ENCODE measurements at regions not wholly inside any gene's neighbourhood (a gene's known extent, or its start where the extent isn't known, plus 50 kb on each side); places are given as distances from the start of the nearest gene placed in this dataset.

DNA sequence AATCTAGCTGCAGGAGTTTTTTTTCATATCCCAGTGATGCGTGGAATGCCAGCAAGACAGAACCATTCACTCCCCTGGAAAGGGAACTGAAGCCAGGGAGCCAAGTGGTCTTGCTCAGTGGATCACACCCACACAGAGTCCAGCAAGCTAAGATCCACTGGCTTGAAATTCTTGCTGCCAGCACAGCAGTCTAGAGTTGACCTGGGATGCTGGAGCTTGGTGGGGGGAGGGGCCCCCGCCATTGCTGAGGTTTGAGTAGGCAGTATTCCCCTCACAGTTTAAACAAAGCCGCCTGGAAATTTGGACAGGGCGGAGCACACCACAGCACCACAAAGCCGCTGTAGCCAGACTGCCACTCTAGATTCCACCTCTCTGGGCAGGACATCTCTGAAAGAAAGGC, 86.9 kb upstream of the STXBP6 start:
- TF ChIP-seq, protein P1, sequence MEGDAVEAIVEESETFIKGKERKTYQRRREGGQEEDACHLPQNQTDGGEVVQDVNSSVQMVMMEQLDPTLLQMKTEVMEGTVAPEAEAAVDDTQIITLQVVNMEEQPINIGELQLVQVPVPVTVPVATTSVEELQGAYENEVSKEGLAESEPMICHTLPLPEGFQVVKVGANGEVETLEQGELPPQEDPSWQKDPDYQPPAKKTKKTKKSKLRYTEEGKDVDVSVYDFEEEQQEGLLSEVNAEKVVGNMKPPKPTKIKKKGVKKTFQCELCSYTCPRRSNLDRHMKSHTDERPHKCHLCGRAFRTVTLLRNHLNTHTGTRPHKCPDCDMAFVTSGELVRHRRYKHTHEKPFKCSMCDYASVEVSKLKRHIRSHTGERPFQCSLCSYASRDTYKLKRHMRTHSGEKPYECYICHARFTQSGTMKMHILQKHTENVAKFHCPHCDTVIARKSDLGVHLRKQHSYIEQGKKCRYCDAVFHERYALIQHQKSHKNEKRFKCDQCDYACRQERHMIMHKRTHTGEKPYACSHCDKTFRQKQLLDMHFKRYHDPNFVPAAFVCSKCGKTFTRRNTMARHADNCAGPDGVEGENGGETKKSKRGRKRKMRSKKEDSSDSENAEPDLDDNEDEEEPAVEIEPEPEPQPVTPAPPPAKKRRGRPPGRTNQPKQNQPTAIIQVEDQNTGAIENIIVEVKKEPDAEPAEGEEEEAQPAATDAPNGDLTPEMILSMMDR (IDR thresholded peaks at IDR 0.05; ENCODE audit: insufficient read depth, low read length): no peak
- DNase-seq (ENCODE audit: low read depth): no peak
- no peak overlapping the region for H3K4me3 ChIP-seq (ENCODE audit: low read depth, low read length)

DNA sequence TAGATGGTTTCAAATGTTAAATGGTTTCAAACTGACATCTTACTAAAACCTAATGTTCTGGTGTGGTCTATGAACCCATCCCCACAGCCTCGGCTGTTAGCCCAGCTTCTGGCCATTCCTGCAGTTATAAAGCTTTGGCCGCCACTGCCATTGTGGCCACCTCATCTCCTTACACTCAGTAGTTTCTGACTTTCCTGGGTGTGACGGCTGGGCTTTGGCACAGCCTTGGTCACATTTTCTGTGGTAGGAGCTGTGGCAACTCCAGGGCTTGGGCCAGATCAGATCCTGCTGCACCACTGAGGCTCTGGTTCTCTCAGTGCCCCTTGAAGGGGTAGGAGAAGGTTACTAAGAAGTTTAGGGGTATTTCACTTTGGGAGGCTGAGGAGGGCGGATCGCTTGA, 84.2 kb upstream of the STXBP6 start:
- no peak for DNase-seq (ENCODE audit: low read depth)
- H3K4me3 ChIP-seq (ENCODE audit: low read depth, low read length): no peak overlapping the region
- TF ChIP-seq, protein P1 (IDR thresholded peaks at IDR 0.05; ENCODE audit: insufficient read depth, low read length): no peak

DNA sequence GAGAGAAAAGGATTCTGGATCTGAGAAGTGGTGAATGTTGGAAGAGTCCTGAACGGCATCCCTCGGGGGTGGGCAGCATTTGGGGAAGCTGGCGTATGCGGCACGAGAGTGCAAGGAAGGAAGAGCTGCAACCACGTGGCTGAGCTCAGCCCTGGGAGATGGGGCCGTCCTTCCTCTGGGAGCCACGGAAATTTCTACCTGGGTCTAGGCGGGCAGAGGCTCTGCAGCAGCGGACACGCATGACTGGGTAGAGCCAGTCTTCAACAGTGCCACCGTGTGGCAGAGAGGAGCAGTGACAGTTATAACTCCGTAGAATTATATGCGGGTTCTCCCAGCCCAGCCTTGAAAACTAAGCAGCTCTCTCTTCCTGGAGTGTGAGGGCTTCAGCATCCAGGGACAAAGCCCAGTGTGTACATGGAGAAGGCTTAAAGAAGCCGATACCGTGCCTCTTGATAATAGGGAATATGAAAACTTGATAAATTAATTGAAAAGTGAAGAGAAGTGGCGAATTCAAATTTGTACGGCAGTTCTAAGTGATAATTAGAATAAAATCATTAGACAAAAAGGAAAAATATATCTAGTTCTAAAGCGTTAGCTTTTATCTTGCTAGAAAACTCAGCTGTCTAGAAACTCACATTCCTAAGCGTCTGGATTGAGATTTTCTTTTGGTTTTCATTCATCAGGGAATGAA, 82.9 kb upstream of the STXBP6 start:
- DNase-seq (ENCODE audit: low read depth): peak; percentile 73
- H3K4me3 ChIP-seq (ENCODE audit: low read depth, low read length): no peak overlapping the region
- TF ChIP-seq, protein P1 (IDR thresholded peaks at IDR 0.05; ENCODE audit: insufficient read depth, low read length): peak; percentile 78

DNA sequence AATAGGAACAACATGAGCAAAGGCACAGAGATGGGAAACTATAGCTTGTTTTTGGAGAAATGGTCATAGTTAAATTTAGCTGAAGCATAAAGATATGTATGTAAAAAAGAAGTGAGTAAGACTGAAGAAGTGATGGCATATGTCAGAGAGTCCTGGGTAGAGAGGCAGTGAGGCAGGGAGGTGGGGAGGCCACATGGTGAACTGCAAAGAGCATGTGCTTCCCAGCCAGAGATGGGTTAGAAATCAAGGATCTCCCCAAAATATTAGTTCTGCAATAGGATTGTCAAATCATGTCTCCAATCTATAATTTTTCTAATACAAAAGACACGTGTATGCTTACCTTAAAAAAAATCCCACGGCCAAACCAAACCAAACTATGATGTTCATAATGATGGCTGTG, 82.1 kb upstream of the STXBP6 start:
- H3K4me3 ChIP-seq (ENCODE audit: low read depth, low read length): no peak overlapping the region
- DNase-seq (ENCODE audit: low read depth): no peak
- TF ChIP-seq, protein P1 (IDR thresholded peaks at IDR 0.05; ENCODE audit: insufficient read depth, low read length): no peak

DNA sequence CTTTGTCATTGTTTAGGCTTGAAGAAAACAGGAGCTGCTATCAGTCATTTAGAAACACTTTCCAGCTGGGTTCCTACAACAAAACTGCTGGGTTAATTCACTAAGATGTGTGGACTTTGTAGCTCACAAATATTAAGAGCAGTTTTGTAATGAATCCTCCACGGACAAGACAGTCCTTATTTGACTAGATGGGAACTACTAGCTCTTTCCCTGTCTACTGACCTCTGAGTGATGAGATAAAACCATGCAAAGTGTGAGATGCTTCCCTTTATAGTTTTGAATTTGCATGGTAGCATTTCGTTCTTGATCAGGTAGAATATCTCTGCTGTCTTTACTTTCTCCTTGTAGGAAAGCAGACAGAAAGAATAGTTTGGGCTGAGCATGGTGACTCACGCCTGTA, 72.9 kb upstream of the STXBP6 start:
- H3K4me3 ChIP-seq (ENCODE audit: low read depth, low read length): no peak overlapping the region
- TF ChIP-seq, protein P1 (IDR thresholded peaks at IDR 0.05; ENCODE audit: insufficient read depth, low read length): no peak
- no peak for DNase-seq (ENCODE audit: low read depth)

DNA sequence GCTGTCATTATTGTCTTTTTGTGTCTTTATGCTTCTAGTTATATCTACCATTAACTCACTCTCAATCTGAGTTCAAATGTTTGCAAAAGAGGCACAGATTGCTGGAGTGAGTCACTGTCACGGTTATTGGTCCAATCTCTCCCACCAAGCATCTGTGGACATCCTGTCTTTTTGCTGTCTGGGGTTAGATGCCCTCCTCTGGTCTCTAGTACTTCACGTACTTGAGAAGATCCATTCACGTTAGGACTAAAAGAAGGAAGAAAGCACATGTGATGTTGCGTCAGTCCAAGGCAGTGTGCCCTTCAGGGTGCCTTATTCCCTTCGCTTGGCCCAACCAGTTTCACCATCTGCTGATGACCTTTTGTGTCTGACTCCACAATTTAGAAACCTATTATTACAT, 72.3 kb upstream of the STXBP6 start:
- TF ChIP-seq, protein P1 (IDR thresholded peaks at IDR 0.05; ENCODE audit: insufficient read depth, low read length): no peak
- no peak overlapping the region for H3K4me3 ChIP-seq (ENCODE audit: low read depth, low read length)
- DNase-seq (ENCODE audit: low read depth): no peak

Data from fibroblast of the aortic adventitia (primary cell).